ENCODE measurements at regions not wholly inside any gene's neighbourhood (a gene's known extent, or its start where the extent isn't known, plus 50 kb on each side); places are given as distances from the start of the nearest gene placed in this dataset.

- Histone ChIP-seq H3K56ac (replicated peaks; ENCODE audit: insufficient read length, low read depth, low read length) (no peak overlapping the region), H4K5ac (ENCODE audit: insufficient read length, low read depth, low read length) (no peak overlapping the region), H3K23ac (ENCODE audit: insufficient read length) (no peak overlapping the region), H3K9me3 (ENCODE audit: insufficient read depth in 2 of 2, low read depth in 1 of 2, low read length in 1 of 2) (no peaks in the 10 kb centered on the region), H3K79me2 (ENCODE audit: control insufficient read depth in 1 of 2, insufficient read depth in 2 of 2, low read length in 2 of 2) (no peaks in the 10 kb centered on the region), H3K4me1 (replicated peaks in 1 of 4; ENCODE audit: control insufficient read depth in 3 of 4, insufficient read depth in 4 of 4, low read length in 3 of 4) (no peaks in the 10 kb centered on the region), H2AFZ (ENCODE audit: low read length) (no peak overlapping the region), H3K27me3 (replicated peaks in 1 of 4; ENCODE audit: control insufficient read depth in 3 of 4, extremely low read depth in 1 of 4, insufficient read depth in 3 of 4, low read length in 3 of 4) (no peaks in the 10 kb centered on the region), H4K91ac (replicated peaks; ENCODE audit: insufficient read length, low read length) (no peak overlapping the region), H4K8ac (ENCODE audit: extremely low read depth, insufficient read depth, low read length) (no peak overlapping the region), H3K18ac (ENCODE audit: extremely low read depth, low read length) (no peak overlapping the region), H3K79me1 (ENCODE audit: low read depth, low read length) (no peaks in the 10 kb centered on the region), H3K23me2 (ENCODE audit: low read depth, low read length) (no peaks in the 10 kb centered on the region), H3K36me3 (ENCODE audit: control insufficient read depth in 2 of 4, insufficient read depth in 4 of 4, low read length in 3 of 4) (no peaks in the 10 kb centered on the region), H4K20me1 (replicated peaks in 1 of 2; ENCODE audit: control insufficient read depth in 1 of 2, insufficient read depth in 2 of 2, low read length in 2 of 2) (no peaks in the 10 kb centered on the region), H2AK5ac (ENCODE audit: low read depth, low read length) (no peak overlapping the region), H2BK5ac (ENCODE audit: low read depth, low read length) (no peak overlapping the region), H3K4me2 (ENCODE audit: insufficient read depth in 1 of 2, low read depth in 2 of 2, low read length in 2 of 2) (no peak overlapping the region), H3K14ac (ENCODE audit: insufficient read length) (no peak overlapping the region), H3K4ac (replicated peaks; ENCODE audit: insufficient read length, low read depth, low read length) (no peak overlapping the region), H2BK120ac (replicated peaks; ENCODE audit: low read depth, low read length) (no peak overlapping the region), H3K4me3 (ENCODE audit: extremely low read depth in 1 of 4, insufficient read depth in 2 of 4, low read depth in 3 of 4, low read length in 4 of 4) (no peak overlapping the region), H3K27ac (ENCODE audit: low read depth, low read length) (no peak overlapping the region), H2BK15ac (ENCODE audit: low read length) (no peak overlapping the region), H2BK20ac (ENCODE audit: low read length) (no peak overlapping the region), H3K9ac (replicated peaks in 1 of 4; ENCODE audit: extremely low read depth in 1 of 4, low read depth in 3 of 4, low read length in 3 of 4) (no peak overlapping the region), H2BK12ac (ENCODE audit: low read depth, low read length) (no peak overlapping the region)
- TF ChIP-seq RFX5 (IDR thresholded peaks at IDR 0.05; ENCODE audit: borderline replicate concordance, low read depth, low read length) (no peak), RNF2 (IDR thresholded peaks at IDR 0.05; ENCODE audit: borderline replicate concordance, low read depth, low read length, missing control alignments, poor library complexity, severe bottlenecking) (no peak)
- ChIA-PET CTCF (ENCODE audit: partially characterized antibody) (interaction anchor here (0.5 kb wide), 1 partner anchor 56 kb away, joined by 3 read pairs; no protein-coding TSS in a partner anchor), POLR2A (ENCODE audit: partially characterized antibody) (no interaction called here)
- DNase-seq (ENCODE audit: low read depth in 1 of 2, low spot score in 2 of 2), result no peak
- 95% methylated on average over 1 of the region's 1 CpG; no CpG with 5 or more reads in 1 of the 2 experiments for WGBS, 2 experiments (ENCODE audit: extremely low coverage in 1 of 2, insufficient coverage in 1 of 2, insufficient read length in 1 of 2, insufficient replicate concordance in 2 of 2, low coverage in 1 of 2, low lambda C conversion rate in 2 of 2, missing lambda C conversion rate in 1 of 2)
- no peak for FAIRE-seq
Measured at GRCh38 chr6:60687085-60687484, 1598.9 kb downstream of the KHDRBS2 start.

Data from H1 (cell line).